NCI-H1105 treated with DMSO at 0.1 percent for 48 hours (cell line): ENCODE measurements at regions not wholly inside any gene's neighbourhood (a gene's known extent, or its start where the extent isn't known, plus 50 kb on each side); places are given as distances from the start of the nearest gene placed in this dataset.
A peak's percentile ranks its signal among the peaks of the same experiment; 100 is the strongest.

Experiments used
- DNase-seq: peaks from one replicate; lab custom pipeline; 2025; lab: John Stamatoyannopoulos, UW

DNA sequence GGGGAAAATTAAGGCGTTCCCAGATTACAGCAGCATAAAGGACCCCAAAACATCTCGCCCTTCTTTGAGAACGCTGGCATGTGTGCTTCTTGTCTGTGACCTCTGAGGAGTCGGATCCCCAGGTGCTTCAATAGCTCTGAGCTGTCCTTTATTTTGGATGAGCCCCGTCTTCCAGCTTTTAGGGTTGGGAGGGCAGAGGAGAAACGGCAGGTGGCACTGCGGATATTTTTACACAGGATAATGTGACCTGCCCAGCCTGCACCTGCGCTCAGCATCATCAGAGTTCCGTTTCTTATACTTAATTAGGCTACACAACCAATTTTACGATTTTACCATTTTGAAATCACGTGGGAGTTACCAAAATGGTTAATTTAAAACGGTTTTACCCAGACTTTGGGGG lies 147.7 kb upstream of the RPS6KA2 start:
- peak; percentile 66 for DNase-seq

DNA sequence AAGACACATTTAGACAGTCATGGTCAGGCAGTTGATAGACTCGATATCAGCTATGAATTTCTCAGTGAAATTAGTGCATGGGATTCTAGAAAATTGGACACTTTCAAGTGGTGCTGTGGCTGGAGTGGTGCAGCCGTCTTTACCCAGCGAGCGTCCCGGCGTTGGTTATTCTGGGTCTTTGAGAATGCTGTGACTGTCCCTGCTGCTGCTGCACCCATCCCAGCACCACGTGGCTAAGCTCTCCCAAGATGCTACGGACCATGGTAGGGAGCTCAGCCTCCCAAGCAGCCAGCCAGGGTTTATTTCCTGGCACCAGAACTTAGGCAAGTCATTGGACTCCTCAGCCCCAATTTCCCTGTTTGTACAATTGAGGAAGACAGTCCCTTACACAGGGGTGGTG lies 147.2 kb upstream of the RPS6KA2 start:
- DNase-seq: no peak

DNA sequence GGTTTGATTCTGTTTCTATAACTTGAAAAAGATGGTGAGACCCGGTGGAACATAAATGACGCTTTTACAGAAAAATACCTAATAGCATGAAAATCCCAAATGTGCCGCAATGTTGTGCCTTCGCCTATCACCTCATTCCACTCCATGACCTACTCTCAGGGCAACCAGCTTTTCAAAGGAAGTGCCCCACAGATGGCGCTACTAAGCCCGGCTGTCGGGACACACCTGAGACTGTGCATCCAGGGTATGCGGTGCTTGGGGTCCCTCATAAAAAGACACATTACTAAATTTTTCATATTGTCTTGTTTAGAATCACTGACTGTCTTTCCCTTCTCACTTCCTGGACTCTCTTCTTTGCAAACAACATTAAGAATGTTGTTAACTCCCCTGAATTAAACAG lies 145.5 kb upstream of the RPS6KA2 start:
- no peak for DNase-seq

DNA sequence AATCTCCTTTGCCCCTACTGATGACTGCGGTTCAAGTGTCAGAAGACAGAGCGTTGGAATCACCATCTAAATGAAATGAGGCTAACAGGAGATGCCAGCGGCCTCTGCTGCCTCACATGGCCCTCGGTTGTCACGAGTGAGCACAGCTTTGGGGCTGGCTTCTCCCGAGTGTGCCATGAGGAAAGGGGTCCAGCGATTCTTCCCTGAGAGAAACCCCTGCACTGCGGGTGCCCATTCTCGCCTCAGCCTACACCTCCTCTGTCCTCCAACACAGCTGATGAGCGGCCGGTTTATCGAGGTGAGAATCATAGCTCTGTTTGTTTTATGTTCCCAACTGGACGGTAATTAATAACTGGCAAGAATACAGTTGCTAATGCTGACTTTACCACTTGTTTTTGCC lies 144.7 kb upstream of the RPS6KA2 start:
- no peak for DNase-seq

DNA sequence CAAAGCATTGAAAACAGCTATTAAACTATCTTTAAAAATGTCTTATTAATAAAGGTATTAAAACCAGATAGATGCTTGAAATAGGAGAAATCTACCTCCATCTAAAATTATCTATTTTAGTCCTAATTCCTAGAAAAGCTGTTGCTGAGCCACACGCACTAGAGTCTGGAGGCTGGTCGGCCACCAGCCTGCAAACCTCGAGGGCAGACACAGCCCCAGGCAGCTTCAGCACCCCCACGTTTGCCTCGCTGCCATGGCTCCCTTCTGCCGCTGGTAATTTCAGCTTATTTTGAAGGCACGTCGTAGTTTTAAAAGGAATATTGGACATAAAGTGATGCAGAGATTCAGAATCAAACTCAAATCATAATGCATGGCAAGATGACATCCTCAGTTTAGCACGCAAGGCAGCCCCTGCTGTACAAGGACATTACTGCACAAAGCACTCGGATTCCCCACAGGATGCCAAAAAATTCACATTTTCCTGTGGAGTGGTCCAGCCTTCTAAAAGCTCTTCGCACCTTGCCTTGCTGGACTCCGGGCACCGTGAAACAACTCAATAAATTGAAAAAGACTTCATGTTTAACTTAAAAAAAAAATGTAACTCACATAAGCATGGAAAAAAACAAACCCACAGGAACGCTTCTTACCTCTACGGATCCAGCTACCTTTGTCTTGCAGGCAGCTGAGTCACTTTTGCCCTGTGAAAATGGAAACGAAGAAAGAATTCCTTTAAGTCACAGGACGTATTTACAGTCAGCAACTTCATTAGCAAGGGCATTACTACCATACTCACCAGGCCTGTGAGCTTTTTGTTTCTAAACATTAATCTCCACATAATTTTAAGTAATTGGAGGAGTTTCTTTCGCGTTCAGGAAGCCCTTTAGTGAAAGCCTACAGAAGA lies 143.4 kb upstream of the RPS6KA2 start:
- no peak for DNase-seq

DNA sequence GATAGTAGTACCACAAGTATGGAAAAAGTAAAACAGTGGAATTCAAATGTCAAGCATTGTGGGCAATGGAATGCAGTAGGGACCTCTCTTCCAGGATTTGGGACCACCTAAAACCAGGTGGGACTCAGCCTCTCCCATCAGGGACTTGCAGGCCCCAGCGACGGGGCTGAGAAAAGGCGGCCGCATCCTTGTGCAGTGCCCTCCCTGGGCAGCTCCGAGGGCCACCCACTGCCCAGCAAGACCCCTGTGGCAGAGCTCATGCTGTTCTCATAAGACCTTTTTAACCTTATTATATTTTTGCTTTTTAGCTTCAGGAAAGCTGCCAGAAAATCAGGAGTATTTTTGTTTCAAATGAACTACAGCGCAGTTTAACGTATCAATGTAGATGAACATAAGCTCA lies 142.6 kb upstream of the RPS6KA2 start:
- DNase-seq: no peak

DNA sequence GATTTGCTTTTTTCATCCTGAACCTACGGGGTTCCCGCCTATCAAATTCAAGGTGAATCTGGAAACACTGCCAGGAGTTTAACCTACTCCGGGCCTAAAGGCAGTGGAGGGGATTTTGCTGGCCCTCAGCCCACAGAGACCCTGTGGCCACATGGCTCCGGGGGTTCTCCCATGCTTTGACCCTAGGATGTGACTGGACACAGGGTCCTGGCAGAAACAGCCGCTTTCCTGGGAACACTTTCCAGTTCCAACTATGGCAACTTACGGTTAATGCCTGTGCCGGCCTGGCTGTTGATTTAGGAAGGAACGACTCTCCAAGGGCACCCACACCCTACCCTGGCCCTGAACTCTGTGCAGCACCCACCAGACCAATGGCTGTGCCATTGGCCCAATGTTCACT lies 141.7 kb upstream of the RPS6KA2 start:
- DNase-seq: no peak

DNA sequence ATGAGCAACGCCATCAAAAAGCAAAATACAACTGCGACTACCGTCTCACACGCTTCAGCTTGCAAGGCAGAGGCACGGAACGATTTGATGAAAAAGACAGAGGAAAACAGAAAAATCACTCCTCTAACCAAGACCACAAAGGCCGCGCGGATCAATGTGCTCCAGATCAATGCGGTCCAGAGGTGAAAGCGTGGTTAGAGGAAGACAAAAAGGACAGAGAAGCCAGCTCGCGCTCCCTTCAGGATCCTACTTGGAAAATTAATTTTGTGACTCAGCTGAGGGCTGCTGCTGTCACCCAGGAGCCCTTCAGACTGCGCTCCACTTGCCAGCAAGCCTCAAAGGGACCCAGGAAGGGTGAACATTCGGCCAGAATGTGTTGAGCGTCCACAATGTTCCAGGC lies 140.2 kb upstream of the RPS6KA2 start:
- no peak for DNase-seq

DNA sequence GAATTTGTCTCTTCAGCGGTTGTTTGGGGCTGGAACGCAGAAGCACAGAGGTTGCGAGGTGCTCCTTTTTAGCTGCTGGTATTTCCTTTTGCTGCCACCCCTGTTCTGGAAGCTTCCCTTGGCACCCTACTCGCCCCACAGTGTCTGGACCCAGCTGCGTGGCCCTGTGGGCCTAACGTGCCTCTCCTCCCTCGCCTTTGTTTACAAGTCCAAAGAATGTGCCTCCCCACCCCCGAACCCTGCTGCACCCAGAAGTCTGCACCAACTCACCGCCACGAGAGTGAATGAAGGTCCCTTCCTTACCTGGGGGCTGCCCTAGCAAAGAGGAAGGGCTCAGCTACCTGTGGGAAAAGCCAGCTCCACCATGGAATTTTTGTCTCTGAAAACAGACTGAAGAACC lies 139.7 kb upstream of the RPS6KA2 start:
- no peak for DNase-seq

DNA sequence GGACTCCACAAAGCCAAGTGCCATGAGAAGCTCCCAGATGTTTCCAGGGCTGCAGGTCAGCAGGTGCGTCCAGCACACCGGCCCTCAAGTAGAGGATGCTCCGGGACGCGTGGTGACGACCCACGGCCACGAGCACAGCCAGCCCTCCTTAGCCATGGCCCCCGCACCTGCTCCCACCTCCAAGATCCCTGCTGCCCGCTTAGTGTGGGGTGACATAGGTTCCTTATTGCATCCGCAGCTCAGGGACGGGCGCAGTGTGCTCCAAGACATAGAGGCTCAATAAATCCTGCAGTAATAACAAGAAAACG lies 138.1 kb upstream of the RPS6KA2 start:
- DNase-seq: no peak

DNA sequence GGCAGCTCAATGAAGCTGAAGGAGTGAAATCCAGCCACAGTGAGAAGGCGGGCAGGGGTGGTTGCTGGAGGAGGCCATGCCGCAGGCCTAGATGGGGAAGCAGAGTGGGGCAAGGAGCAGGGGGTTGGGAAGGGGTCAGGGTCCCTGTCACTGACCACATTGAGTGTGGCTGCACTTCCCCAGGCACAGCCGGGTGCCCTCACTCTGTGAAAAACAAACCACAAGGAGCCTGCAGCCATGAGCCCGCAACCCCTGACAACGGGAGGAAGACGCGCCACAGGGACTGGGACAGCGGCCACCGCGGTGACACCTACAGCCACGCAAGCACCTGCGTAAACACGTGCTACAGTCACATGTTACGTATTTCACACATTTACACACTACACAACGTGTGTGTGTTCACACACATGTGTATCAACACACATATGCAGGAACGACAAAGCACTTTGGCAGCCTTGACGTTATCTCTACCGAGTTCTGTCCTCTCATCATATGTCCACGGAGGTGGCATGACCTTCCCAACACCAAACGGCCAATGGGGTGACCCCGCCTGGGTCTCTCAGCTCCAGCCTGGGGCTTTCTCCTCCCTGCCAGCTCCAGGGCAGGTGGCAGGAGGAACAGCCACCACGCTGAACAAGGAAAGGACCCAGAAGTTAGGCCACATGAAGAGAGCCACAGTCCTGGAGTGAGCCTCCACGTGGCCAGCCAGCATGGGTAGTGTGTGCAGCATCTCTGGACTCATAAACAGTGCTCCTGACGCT lies 137.6 kb upstream of the RPS6KA2 start:
- DNase-seq: no peak

DNA sequence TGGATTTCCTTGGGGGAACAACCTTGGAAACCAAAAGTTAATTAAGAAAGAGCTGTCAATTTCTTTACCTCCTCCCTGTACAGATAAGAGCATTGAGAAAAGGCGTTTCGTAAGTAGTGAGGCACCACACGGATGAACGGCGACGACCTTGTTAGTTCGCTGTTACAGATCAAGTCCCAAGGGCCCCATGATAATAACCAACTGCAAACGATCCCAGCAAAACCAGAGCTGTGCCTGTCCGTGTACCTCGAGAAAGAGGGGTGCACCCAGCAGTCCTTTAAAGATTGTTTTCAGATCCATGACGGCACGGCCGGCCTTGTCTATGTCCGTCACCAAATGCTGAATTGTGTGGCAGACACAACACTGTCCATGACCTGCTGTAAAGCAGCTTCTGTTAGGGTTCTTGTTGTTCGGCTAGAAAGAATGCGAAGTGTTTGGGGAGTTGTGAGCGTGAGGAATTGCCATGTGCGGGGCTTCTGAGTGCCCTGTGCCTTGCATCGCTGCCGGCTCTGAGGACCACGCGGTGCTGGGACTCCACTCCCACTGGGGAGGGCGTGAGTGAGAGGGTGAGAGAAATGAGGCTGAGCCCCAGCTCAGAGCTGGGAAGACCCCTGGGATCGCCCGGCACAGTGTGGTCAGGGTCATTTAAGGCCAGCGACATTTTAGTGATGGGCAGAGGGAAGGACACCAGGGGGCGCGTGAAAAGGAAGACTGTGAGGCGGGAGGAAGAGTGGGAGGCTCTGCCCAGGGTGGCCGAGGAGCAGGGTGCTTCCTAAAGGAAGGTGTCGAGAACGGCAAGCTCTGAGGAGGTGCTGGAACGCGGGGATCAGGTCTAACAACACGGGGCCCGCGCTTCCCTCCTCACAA lies 136.8 kb upstream of the RPS6KA2 start:
- DNase-seq: no peak

DNA sequence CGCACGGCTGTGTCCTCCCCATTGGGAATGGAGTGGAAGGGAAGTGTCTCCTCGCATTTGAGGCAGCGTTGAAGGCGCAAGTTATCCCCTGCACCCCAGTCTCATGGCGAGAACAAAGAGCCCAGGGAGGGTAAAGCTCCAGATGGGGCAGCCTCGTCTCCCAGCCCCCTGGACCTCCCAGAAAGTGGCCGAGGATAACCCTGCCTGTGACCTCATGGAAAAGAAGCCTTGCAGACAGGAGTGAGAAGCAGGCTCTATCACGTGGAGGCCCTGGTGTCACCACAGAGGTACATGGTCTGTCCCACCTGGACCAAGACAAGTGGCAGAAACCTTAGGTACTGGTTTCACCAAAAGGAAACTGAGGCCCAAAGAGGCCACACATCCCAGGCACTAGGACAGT lies 134.8 kb upstream of the RPS6KA2 start:
- DNase-seq: no peak

DNA sequence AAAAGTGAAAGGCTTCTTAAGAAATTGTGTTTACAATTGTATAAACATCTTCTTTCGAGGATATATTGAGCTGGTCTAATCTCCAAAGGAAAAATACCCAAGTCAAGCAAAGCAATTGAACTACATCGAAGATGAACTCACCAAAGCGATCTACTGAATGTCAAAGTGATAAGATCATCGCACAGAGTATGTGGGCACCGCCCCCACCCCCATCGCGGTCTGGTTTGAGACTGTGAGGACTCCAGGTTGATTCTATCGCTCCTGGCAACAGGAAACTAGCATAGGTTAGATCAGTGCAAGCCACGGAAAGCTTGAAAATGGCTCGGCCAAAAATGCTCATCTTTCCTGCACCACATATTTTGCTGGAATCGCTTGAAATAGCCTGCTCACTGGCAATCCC lies 133.2 kb upstream of the RPS6KA2 start:
- DNase-seq: no peak

DNA sequence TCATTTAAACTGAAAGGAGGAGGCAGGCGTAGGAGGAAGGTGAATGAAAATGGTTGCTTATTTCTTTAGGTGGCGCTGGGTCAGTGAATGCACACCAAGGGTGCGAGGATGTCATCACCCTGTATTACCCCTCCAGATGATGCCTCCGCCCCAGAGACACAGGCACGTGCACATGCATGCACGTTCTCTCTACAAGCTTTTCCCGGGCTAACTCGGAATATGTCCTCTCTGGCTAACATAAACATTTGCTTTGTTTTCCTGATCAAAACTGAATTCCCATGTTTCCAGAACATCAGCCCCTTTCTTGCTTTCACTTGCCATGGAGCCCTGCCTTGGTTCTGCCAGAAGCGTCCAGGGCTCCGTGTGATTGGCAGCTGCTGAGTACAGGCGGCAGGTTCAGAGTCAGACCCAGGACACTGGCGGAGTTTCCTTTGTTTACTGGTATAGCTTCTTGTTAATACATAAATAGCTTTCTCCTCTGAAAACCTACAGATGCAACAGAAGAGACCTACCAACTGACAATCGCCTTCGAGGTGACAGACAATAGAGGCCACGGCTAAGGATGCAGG lies 131.2 kb upstream of the RPS6KA2 start:
- no peak for DNase-seq

DNA sequence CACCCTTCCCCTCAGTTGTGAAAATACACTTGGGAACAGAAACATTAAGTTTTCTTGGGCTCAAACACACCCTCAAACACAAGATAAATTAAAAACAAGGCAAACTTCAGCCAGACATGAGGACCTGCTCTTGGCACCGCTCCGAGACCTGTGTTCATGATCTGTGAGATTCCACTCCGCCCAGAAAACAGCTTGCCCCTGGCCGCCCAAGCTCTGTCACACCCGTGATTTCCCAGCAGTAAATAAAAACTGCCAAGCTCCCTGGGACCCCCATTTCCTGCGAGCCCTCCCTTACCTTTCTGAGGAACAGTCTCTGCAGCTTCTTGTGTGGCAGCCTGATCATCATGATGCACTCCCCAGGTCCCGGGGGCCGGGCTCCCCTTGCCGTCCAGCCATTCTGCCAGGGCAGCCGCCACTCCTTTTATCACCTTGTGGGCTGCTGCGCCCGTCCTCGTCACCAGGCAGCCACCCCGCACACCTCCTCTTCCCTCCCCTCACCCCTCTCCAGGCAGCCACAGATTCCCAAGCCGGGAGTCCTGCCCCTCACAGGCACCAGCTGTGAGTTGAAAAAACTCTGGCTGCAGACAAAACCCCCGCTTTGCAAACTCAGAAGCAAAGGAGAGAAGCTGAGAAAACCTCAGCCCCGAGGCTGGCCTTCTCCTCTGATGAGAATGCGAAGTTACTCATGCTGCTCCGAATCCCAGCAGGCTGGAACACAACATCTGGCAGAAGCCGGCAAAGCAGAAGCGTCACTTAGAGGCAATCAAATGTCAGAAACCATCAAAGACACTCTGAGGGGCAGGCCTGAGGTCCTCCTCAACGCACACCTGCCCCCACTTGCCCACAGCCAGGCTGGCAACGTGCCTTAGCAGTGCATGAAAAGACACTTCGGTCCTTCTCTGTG lies 130.4 kb upstream of the RPS6KA2 start:
- peak; percentile 96 for DNase-seq

DNA sequence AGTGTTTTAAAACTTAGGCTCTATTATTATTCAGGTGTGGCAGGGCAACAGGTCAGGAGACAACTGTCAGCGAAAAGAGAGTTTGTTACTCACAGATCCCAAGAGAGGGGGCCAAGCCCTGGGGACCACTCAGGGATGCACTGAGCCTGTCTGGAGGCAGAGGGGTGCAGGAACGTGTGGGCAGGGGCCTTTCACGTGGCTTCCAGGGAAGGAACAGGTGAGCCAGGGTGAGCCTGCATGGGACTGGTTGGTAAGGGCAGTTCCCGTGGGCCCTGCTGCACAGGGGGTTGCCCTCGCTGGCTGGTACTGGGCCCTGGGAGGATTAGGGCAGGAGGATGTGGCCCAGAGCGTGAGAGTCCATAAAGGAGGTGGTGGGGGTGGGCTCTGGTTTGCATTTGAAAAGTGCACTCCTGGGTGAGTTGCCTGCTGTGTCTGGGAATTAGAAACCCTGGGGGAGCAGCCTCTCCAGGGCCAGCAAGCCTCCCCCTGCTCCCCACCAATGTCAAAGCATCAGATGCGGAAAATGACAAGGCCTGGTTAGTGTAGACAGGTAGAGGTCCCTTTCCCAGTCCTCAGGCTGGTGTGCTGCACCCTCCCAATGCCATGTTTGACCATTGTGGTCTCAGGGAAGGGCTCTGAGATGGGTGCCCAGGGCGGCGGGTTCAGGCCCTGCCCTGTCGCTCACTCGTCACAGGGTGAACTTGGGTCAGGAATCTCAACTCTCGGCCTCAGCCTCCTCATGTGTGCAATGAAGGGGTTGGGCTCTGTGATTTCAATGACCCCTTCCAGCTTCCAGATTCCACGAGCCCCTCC lies 127.4 kb upstream of the RPS6KA2 start:
- no peak for DNase-seq

DNA sequence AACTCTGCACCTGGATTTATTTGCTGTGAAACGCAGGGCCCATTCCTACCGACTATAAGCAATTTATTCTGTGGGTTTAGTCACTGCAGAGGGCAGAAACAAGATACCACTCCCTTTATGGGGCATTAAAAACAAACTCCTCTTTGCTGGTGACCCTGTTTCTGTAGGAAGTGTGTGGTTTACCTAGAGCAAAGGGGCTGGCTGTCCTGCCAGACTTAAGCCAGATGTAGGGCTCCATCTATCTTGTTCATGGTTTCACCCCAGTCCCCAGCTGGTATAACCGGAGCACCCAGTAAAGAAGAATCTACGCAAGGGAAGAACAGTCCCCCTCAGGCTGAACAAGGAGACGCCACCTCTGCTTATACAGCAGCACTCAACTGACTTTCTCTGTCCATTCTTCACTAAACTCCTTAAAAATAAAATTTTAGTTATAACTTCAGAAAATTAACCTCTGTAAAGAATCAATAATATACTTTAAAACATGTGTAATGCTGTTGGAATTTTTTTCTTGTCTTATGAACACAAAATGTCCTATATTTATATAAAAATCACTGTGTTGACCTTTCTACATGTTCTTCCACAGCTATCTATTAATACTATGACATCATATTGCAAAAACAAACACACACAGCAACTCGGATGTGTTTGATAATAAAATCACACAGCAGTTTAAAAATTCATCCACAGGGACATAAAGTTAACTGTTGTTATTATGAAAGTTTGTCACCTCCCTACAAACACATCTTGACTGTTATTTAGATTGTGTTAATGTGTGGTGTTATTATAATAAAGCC lies 126.1 kb upstream of the RPS6KA2 start:
- DNase-seq: no peak

DNA sequence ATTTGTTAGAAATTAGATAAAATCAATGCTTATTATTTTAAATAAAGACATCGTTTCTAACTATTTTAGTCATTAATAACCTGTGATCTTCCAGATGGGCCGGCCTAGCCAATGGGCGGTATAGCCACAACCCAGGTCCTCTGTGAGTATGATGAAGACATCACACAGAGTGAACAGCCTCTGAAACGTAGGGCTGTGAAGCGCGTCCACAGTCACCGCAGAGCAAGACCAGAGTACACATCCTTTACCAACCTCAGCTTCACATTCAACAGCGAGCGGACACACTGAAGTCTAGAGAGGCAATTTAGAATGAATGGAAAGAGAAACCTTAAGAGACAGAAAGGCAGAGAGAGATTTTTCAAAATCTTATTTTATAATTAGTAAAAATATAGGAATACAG lies 125.0 kb upstream of the RPS6KA2 start:
- no peak for DNase-seq
